ENCODE measurements at regions not wholly inside any gene's neighbourhood (a gene's known extent, or its start where the extent isn't known, plus 50 kb on each side); places are given as distances from the start of the nearest gene placed in this dataset.

- DNase-seq: no peak
Measured at GRCh38 chr11:122344215-122344614, 228.2 kb upstream of the BLID start.

GRCh38 chr11:122343210-122343609 is 227.2 kb upstream of the BLID start:
- DNase-seq: no peak

GRCh38 chr11:122342089-122342744 is 226.2 kb upstream of the BLID start:
- DNase-seq: no peak

- no peak for DNase-seq
Measured at GRCh38 chr11:122341477-122341876, 225.5 kb upstream of the BLID start.

- no peak for DNase-seq
Measured at GRCh38 chr11:122340607-122341290, 224.7 kb upstream of the BLID start.

- DNase-seq: no peak
Measured at GRCh38 chr11:122339436-122340060, 223.5 kb upstream of the BLID start.

- DNase-seq: no peak
Measured at GRCh38 chr11:122337704-122338103, 221.7 kb upstream of the BLID start.

- DNase-seq: no peak
Measured at GRCh38 chr11:122337241-122337640, 221.2 kb upstream of the BLID start.

- DNase-seq: no peak
Measured at GRCh38 chr11:122336706-122337105, 220.7 kb upstream of the BLID start.

GRCh38 chr11:122334546-122335339 is 218.7 kb upstream of the BLID start:
- DNase-seq: no peak

- no peak for DNase-seq
Measured at GRCh38 chr11:122333467-122333866, 217.5 kb upstream of the BLID start.

- DNase-seq: no peak
Measured at GRCh38 chr11:122331079-122331478, 215.1 kb upstream of the BLID start.

- DNase-seq: no peak
Measured at GRCh38 chr11:122330279-122330965, 214.4 kb upstream of the BLID start.

GRCh38 chr11:122327528-122327927 is 211.5 kb upstream of the BLID start:
- DNase-seq: no peak

GRCh38 chr11:122323754-122324421 is 207.9 kb upstream of the BLID start:
- no peak for DNase-seq

- DNase-seq: no peak
Measured at GRCh38 chr11:122322329-122322728, 206.3 kb upstream of the BLID start.

GRCh38 chr11:122320671-122321070 is 204.7 kb upstream of the BLID start:
- no peak for DNase-seq

GRCh38 chr11:122319691-122320620 is 203.9 kb upstream of the BLID start:
- no peak for DNase-seq

GRCh38 chr11:122319085-122319484 is 203.1 kb upstream of the BLID start:
- no peak for DNase-seq

GRCh38 chr11:122317305-122317704 is 201.3 kb upstream of the BLID start:
- DNase-seq: no peak

- no peak for DNase-seq
Measured at GRCh38 chr11:122313581-122313980, 197.6 kb upstream of the BLID start.

Measured in NCI-H446 (cell line).